Activated CD8-positive, alpha-beta T cell treated with anti-CD3 and anti-CD28 coated beads for 36 hours (primary cell): ENCODE measurements at regions not wholly inside any gene's neighbourhood (a gene's known extent, or its start where the extent isn't known, plus 50 kb on each side); places are given as distances from the start of the nearest gene placed in this dataset.
A peak's percentile ranks its signal among the peaks of the same experiment; 100 is the strongest.

Source experiments
- ATAC-seq: fragments of 200-7000 bp; cut with Tn5 transposase; one replicate; pipeline ENCODE4 v1.10.0; 2021; ENCODE audit warnings: mild to moderate bottlenecking, moderate library complexity
- CTCF ChIA-PET: fragments of 350-600 bp; sonication (Branson Sonifier 250); formaldehyde crosslinking; loops from one replicate; lab custom pipeline; 2021; ENCODE audit warnings: antibody characterized with exemption; lab: Charles Lee
- POLR2A ChIA-PET: fragments of 350-600 bp; sonication (Branson Sonifier 250); formaldehyde crosslinking; loops from one replicate; lab custom pipeline; 2021; ENCODE audit warnings: antibody characterized with exemption; lab: Charles Lee
- DNase-seq: peaks from one replicate; pipeline ENCODE4 v3.0.0-alpha.2; 2020
- H3K27ac Mint-ChIP-seq: one replicate; pipeline ENCODE4 v1.8.0; 2021; ENCODE audit warnings: mild to moderate bottlenecking, mixed read lengths
- H3K27me3 Mint-ChIP-seq: one replicate; pipeline ENCODE4 v1.8.0; 2021; ENCODE audit warnings: mixed read lengths
- H3K36me3 Mint-ChIP-seq: one replicate; pipeline ENCODE4 v1.8.0; 2021; ENCODE audit warnings: low read depth, mixed read lengths
- H3K4me1 Mint-ChIP-seq: one replicate; pipeline ENCODE4 v1.8.0; 2021; ENCODE audit warnings: low read depth, mixed read lengths
- H3K4me3 Mint-ChIP-seq: one replicate; pipeline ENCODE4 v1.8.0; 2021; ENCODE audit warnings: mild to moderate bottlenecking, moderate library complexity, mixed read lengths
- H3K9me3 Mint-ChIP-seq: one replicate; pipeline ENCODE4 v1.8.0; 2021; ENCODE audit warnings: mixed read lengths
- CTCF ChIP-seq: fragments of 200-600 bp; IDR thresholded peaks from one replicate; pipeline ENCODE4 v1.8.0; 2022; ENCODE audit warnings: antibody characterized with exemption, mild to moderate bottlenecking
- intact Hi-C: fragments of 100-400 bp; cut with micrococcal nuclease; formaldehyde crosslinking; loops from one replicate; pipeline ENCODE4 v1.10.0; 2022

- Mint-ChIP-seq H3K27ac (no peak overlapping the region), H3K9me3 (no peaks in the 10 kb centered on the region), H3K4me1 (peaks cover 11% of the 10 kb centered on the region), H3K36me3 (no peaks in the 10 kb centered on the region), H3K27me3 (no peaks in the 10 kb centered on the region), H3K4me3 (no peak overlapping the region)
- intact Hi-C loops, result no loop called here
- DNase-seq (no peak), ATAC-seq (no peak)
- ChIA-PET CTCF (no interaction called here), POLR2A (no interaction called here)
- TF ChIP-seq CTCF, result no peak
Measured at GRCh38 chrX:147733369-147733768, 178.3 kb upstream of the FMR1 start.

GRCh38 chrX:147735364-147735763 lies 176.4 kb upstream of the FMR1 start:
- Mint-ChIP-seq H3K4me3 (no peak overlapping the region), H3K36me3 (no peaks in the 10 kb centered on the region), H3K9me3 (no peaks in the 10 kb centered on the region), H3K27me3 (no peaks in the 10 kb centered on the region), H3K4me1 (peaks cover 14% of the 10 kb centered on the region), H3K27ac (no peak overlapping the region)
- no peak for DNase-seq
- no peak for ATAC-seq
- ChIA-PET POLR2A (no interaction called here), CTCF (no interaction called here)
- no peak for TF ChIP-seq CTCF
- intact Hi-C loops, result no loop called here

GRCh38 chrX:147736045-147736444 lies 175.7 kb upstream of the FMR1 start:
- intact Hi-C loops, result no loop called here
- no peaks in the 10 kb centered on the region for H3K36me3 Mint-ChIP-seq
- H3K4me3 Mint-ChIP-seq, result no peak overlapping the region
- H3K4me1 Mint-ChIP-seq, result peaks cover 19% of the 10 kb centered on the region
- ChIA-PET CTCF (no interaction called here), POLR2A (no interaction called here)
- no peak for ATAC-seq
- no peaks in the 10 kb centered on the region for H3K9me3 Mint-ChIP-seq
- no peak for TF ChIP-seq CTCF
- H3K27me3 Mint-ChIP-seq, result no peaks in the 10 kb centered on the region
- no peak for DNase-seq
- no peak overlapping the region for H3K27ac Mint-ChIP-seq

DNA sequence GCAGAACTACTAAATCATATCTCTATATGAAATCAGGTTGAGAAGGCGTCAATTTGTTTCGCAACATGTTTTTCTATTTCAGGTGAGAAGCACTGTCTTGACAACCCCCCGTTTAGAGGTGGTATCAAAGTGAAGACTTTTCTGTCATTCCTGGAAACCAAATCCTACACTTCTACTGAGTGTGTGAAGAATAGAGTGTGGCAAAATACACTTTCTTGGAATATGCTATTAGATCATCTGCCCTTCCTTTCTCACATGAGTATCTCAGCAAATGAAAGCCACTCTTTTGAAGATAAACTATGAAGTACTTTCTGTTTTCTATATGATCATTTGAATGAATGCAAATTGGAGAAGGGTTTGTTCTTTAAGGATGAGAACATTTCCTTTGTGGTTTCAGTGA lies 174.0 kb upstream of the FMR1 start:
- Mint-ChIP-seq H3K27ac (peak overlapping the region; percentile 60), H3K27me3 (no peaks in the 10 kb centered on the region), H3K4me1 (peaks cover 20% of the 10 kb centered on the region), H3K36me3 (no peaks in the 10 kb centered on the region), H3K9me3 (no peaks in the 10 kb centered on the region), H3K4me3 (no peak overlapping the region)
- ATAC-seq, result peak; percentile 64
- TF ChIP-seq CTCF, result no peak
- CTCF ChIA-PET, result no interaction called here
- POLR2A ChIA-PET, result no interaction called here
- DNase-seq, result no peak
- intact Hi-C loops, result no loop called here

- H3K9me3 Mint-ChIP-seq, result no peaks in the 10 kb centered on the region
- no peak overlapping the region for H3K4me3 Mint-ChIP-seq
- intact Hi-C loops, result no loop called here
- no peaks in the 10 kb centered on the region for H3K36me3 Mint-ChIP-seq
- ATAC-seq (peak; percentile 83), DNase-seq (peak; percentile 27)
- ChIA-PET CTCF (no interaction called here), POLR2A (no interaction called here)
- no peak for TF ChIP-seq CTCF
- H3K27me3 Mint-ChIP-seq, result no peaks in the 10 kb centered on the region
- H3K4me1 Mint-ChIP-seq, result peaks cover 20% of the 10 kb centered on the region
- H3K27ac Mint-ChIP-seq, result peak overlapping the region; percentile 60
Measured at GRCh38 chrX:147738265-147738664, 173.5 kb upstream of the FMR1 start.
